ENCODE measurements at regions not wholly inside any gene's neighbourhood (a gene's known extent, or its start where the extent isn't known, plus 50 kb on each side); places are given as distances from the start of the nearest gene placed in this dataset.

DNA sequence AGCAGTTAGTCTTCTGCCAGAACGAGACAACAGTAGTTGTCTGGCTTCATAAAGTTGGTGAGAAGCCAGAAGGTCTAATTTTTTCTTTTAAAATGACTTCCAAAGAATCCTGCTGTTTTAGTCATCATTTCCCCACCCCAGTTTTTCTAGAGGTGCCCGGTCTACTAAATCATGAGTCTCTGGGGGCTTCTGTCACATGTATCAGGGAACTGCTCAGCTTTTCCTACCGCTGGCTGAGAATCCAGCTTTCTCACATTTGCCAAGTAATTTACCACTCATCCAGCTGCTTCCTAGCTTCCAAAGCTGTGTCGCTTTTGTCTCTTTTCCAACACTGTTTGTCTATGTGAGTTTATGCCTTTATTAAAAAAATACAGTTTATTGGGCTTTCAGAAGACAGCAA, 183.3 kb downstream of the NSUN3 start:
- H3K4me3 ChIP-seq (ENCODE audit: low read depth, low read length): no peak overlapping the region
- no peak for DNase-seq (ENCODE audit: low read depth)
- TF ChIP-seq MYC (IDR thresholded peaks at IDR 0.05; ENCODE audit: low read depth, low read length): no peak
- TF ChIP-seq POLR2A (IDR thresholded peaks at IDR 0.05; ENCODE audit: extremely low read depth, insufficient read length): no peak

DNA sequence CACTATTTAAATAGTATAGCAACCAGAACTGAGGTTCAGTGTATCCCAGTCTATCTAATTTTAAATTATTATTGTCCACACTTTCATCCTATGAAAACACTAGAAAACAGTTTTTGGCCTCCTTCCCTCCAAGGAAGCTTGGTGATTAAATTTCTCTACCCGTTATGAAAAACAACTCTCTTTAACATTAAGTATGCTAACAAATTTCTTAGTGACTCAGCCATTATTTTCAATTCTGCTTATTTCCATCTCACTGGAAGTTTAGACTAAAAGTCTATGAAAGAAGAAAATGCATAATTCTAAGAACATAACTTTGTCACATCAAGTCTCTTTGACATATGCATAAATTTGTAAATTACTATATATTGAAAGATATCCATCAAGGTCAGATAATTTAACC, 185.2 kb downstream of the NSUN3 start:
- DNase-seq (ENCODE audit: low read depth): no peak
- no peak overlapping the region for H3K4me3 ChIP-seq (ENCODE audit: low read depth, low read length)
- TF ChIP-seq, protein P1, sequence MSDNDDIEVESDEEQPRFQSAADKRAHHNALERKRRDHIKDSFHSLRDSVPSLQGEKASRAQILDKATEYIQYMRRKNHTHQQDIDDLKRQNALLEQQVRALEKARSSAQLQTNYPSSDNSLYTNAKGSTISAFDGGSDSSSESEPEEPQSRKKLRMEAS (IDR thresholded peaks at IDR 0.05; ENCODE audit: low read depth, low read length): no peak
- TF ChIP-seq POLR2A (IDR thresholded peaks at IDR 0.05; ENCODE audit: extremely low read depth, insufficient read length) (no peak), MYC (IDR thresholded peaks at IDR 0.05; ENCODE audit: low read depth, low read length) (no peak)
- TF ChIP-seq, protein P2, sequence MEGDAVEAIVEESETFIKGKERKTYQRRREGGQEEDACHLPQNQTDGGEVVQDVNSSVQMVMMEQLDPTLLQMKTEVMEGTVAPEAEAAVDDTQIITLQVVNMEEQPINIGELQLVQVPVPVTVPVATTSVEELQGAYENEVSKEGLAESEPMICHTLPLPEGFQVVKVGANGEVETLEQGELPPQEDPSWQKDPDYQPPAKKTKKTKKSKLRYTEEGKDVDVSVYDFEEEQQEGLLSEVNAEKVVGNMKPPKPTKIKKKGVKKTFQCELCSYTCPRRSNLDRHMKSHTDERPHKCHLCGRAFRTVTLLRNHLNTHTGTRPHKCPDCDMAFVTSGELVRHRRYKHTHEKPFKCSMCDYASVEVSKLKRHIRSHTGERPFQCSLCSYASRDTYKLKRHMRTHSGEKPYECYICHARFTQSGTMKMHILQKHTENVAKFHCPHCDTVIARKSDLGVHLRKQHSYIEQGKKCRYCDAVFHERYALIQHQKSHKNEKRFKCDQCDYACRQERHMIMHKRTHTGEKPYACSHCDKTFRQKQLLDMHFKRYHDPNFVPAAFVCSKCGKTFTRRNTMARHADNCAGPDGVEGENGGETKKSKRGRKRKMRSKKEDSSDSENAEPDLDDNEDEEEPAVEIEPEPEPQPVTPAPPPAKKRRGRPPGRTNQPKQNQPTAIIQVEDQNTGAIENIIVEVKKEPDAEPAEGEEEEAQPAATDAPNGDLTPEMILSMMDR (IDR thresholded peaks at IDR 0.05; ENCODE audit: low read depth, low read length): no peak

DNA sequence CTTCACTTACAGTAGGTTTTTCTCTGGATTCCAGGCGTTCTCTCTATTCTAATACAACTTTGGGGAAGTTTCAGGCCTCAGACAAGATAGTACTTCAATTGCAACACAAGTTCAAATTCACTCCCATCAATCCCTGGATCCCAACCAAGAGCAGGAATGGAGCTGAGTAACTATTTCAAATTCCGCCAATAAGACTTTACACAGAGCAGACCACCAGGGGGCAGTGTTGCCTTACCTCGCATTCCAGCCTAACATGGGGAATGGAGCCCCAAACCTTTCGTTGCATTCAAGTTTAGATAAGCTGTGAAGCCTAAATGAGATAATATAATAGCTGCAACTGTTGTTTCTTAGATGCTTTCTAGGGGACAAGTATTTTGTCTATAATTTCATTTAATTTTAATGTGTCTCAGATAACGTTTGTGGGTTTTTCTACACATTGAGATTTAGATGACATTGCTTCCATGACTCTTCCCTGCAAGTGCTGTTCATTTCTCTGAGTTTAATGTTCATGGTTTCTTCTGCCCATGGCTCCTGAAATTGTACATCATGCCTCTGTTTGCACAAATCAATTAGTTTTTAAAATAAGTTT, 186.7 kb downstream of the NSUN3 start:
- no peak overlapping the region for H3K4me3 ChIP-seq (ENCODE audit: low read depth, low read length)
- DNase-seq (ENCODE audit: low read depth): peak; percentile 65
- TF ChIP-seq, protein P2 (IDR thresholded peaks at IDR 0.05; ENCODE audit: low read depth, low read length): peak; percentile 63
- TF ChIP-seq MYC (IDR thresholded peaks at IDR 0.05; ENCODE audit: low read depth, low read length) (no peak), POLR2A (IDR thresholded peaks at IDR 0.05; ENCODE audit: extremely low read depth, insufficient read length) (no peak)

DNA sequence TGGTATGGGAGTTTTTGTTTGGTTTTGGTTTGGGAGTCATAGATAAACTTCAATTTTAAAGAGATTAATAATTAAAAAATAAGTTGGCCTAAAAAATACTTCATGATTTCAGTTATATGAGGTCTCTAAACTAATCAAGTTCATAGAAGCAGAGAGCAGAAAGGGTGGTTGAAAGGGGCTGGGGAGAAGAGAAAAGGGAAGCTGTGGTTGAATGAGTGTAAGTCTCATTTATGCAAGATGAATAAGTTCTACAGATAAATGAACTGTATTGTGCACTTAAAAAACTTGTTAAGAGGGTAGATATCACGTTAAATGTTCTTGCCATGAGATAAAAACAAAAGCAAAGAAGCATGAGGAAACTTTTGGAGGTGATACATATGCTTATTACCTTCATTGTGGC, 188.7 kb downstream of the NSUN3 start:
- no peak for TF ChIP-seq MYC (IDR thresholded peaks at IDR 0.05; ENCODE audit: low read depth, low read length)
- TF ChIP-seq, protein P1 (IDR thresholded peaks at IDR 0.05; ENCODE audit: low read depth, low read length): no peak
- TF ChIP-seq POLR2A (IDR thresholded peaks at IDR 0.05; ENCODE audit: extremely low read depth, insufficient read length): no peak
- peak; percentile 1 for DNase-seq (ENCODE audit: low read depth)
- no peak overlapping the region for H3K4me3 ChIP-seq (ENCODE audit: low read depth, low read length)

DNA sequence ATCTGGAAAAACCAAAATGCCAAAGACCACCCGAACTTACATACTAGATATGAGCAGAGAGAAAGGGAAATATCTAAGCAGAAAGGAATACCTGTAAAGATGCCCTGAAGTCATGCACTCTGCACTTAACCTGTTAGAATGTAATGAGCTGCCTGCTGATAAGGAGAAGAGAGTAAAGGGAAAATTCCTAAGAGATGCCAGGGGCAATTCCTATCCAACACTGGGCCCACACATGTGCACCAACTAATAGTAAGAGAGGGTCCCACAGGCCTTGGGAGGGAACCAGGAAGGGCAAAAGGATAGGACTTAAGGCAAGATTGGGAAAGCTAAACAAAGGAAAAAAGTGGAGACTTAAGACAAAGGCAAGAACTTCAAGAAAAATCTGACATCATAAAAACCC, 189.5 kb downstream of the NSUN3 start:
- H3K4me3 ChIP-seq (ENCODE audit: low read depth, low read length): no peak overlapping the region
- no peak for DNase-seq (ENCODE audit: low read depth)
- TF ChIP-seq, protein P1 (IDR thresholded peaks at IDR 0.05; ENCODE audit: low read depth, low read length): no peak
- TF ChIP-seq, protein P2 (IDR thresholded peaks at IDR 0.05; ENCODE audit: low read depth, low read length): no peak
- TF ChIP-seq MYC (IDR thresholded peaks at IDR 0.05; ENCODE audit: low read depth, low read length) (no peak), POLR2A (IDR thresholded peaks at IDR 0.05; ENCODE audit: extremely low read depth, insufficient read length) (no peak)

DNA sequence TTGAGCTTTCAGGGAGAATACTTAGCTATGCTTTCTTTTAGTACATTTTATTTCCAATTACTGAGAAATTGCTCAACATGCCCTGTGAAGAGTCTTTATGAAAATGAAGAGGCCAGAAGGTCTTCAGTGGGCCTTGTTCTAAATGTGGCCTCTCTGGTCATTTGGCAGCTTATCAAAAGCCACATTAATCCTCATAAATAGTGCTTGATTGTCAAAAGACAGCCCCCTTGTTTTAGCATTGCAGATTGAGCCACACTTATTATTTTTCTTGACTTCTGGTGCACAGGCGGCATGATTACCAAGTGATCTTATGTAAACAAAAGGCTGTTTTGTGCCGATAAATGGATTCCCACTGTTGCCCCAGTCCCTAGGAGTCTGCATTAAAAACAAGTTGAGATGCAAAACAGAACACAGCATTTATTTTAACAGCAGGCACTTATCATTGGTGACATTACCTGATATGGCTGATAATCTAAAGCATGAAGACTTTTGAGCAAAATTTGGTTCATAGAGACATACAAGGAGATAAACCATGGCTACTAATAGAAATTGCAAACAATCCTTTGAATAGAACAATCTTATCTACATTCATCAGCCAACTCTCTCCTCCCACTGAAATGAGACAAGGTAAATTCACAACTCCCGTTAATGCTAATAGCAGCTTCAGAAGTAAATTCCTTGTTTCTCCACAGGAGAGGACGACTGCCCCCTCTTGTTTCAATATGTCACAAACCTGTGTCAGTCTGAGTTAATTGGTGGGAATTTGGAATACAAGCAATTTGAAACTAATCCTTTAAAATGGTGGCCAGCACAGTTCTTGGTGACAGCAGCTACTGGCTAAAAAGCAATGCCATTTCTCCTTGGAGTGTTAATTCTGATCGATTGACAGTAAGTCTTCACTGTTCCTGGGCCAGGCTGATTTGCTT, 194.3 kb downstream of the NSUN3 start:
- H3K4me3 ChIP-seq (ENCODE audit: low read depth, low read length): no peak overlapping the region
- no peak for DNase-seq (ENCODE audit: low read depth)
- TF ChIP-seq MYC (IDR thresholded peaks at IDR 0.05; ENCODE audit: low read depth, low read length): no peak
- TF ChIP-seq, protein P1 (IDR thresholded peaks at IDR 0.05; ENCODE audit: low read depth, low read length): no peak

DNA sequence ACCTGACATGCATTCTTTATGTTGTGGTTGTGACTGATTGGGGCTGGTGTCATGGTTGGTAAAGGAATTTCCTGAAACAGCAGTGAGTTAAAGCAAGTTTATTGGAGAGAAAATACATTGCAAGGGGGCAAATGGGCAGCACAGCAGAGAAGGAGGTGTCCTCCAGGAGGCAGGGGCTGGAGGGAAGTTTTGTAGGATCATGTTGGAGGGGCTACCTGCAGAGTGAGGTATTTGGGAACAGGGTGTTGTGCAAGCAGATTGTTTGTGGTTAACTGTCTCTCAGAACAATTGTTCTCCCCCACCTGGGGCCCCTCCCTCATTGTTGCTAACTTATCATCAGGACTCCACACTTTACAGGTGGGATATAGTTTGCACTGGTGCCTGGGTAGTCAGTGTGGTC, 196.0 kb downstream of the NSUN3 start:
- TF ChIP-seq, protein P2 (IDR thresholded peaks at IDR 0.05; ENCODE audit: low read depth, low read length): no peak
- TF ChIP-seq MYC (IDR thresholded peaks at IDR 0.05; ENCODE audit: low read depth, low read length) (no peak), POLR2A (IDR thresholded peaks at IDR 0.05; ENCODE audit: extremely low read depth, insufficient read length) (no peak)
- TF ChIP-seq, protein P1 (IDR thresholded peaks at IDR 0.05; ENCODE audit: low read depth, low read length): no peak
- H3K4me3 ChIP-seq (ENCODE audit: low read depth, low read length): no peak overlapping the region

More for the DNA sequence above, 196.0 kb downstream of the NSUN3 start:
- DNase-seq (ENCODE audit: low read depth): no peak
